ENCODE measurements at regions not wholly inside any gene's neighbourhood (a gene's known extent, or its start where the extent isn't known, plus 50 kb on each side); places are given as distances from the start of the nearest gene placed in this dataset.

DNA sequence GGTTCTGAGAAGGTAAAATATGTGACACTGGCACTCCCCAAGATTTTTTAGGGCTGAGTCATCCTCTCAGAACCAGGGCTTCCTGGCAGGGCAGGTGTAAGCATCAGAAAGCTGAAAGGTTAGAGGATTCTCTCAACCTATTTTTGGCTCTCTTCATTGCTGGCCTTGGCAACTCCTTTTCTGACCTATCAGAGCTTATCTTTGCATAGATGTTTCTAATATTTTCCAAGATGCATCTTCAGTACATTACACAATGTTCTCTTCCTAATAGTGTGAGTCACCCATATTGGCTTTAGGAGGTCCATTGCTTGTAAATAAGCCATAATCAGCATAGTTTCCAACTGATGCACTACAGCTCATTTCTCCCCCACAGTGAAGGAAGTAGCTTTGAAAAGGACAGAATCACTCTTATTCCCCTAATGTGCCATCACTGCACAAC lies 2008.4 kb upstream of the PIK3C3 start:
- no peak overlapping the region for H3K27ac ChIP-seq (ENCODE audit: low read depth, low read length, poor library complexity, severe bottlenecking)
- H3K4me3 ChIP-seq (ENCODE audit: low read depth, low read length, poor library complexity, severe bottlenecking): no peak overlapping the region
- no peak for DNase-seq (ENCODE audit: low spot score)
- H3K4me1 ChIP-seq (ENCODE audit: insufficient read depth, low read length, poor library complexity, severe bottlenecking): no peaks in the 10 kb centered on the region
- TF ChIP-seq EZH2phosphoT487 (IDR thresholded peaks at IDR 0.05; ENCODE audit: borderline replicate concordance, low read depth, low read length) (no peak), CTCF (conservative IDR thresholded peaks at IDR 0.05; ENCODE audit: low read length) (no peak)
- BruUV-seq (replicated peaks): no TSS peak
- CTCF ChIA-PET (ENCODE audit: unreplicated experiment): no interaction called here
- H3K9me3 ChIP-seq (ENCODE audit: low read length): no peaks in the 10 kb centered on the region
- intact Hi-C loops (cut with micrococcal nuclease; ENCODE audit: unreplicated experiment): no loop called here
- no peaks in the 10 kb centered on the region for H3K79me2 ChIP-seq (ENCODE audit: insufficient read depth, low read depth, low read length)
- no peaks in the 10 kb centered on the region for H3K9me2 ChIP-seq (ENCODE audit: insufficient read depth, low read length)
- H3K36me3 ChIP-seq (ENCODE audit: insufficient read depth, low read length): no peaks in the 10 kb centered on the region
- no peak overlapping the region for H3K4me2 ChIP-seq (ENCODE audit: low read length)
- POLR2A ChIA-PET: no interaction called here
- no peaks in the 10 kb centered on the region for H4K20me1 ChIP-seq (ENCODE audit: insufficient read depth, low read length)
- H2AFZ ChIP-seq (ENCODE audit: low read length): no peak overlapping the region

GRCh38 chr18:39945076-39945475 lies 2010.0 kb upstream of the PIK3C3 start:
- ChIA-PET POLR2A (no interaction called here), CTCF (ENCODE audit: unreplicated experiment) (no interaction called here)
- no TSS peak for BruUV-seq (replicated peaks)

GRCh38 chr18:39942702-39943101 lies 2012.3 kb upstream of the PIK3C3 start:
- no peaks in the 10 kb centered on the region for H3K79me2 ChIP-seq (ENCODE audit: insufficient read depth, low read depth, low read length)
- ChIA-PET POLR2A (no interaction called here), CTCF (ENCODE audit: unreplicated experiment) (no interaction called here)
- no peak overlapping the region for H2AFZ ChIP-seq (ENCODE audit: low read length)
- DNase-seq (ENCODE audit: low spot score): no peak
- H4K20me1 ChIP-seq (ENCODE audit: insufficient read depth, low read length): no peaks in the 10 kb centered on the region
- intact Hi-C loops (cut with micrococcal nuclease; ENCODE audit: unreplicated experiment): no loop called here
- H3K9me2 ChIP-seq (ENCODE audit: insufficient read depth, low read length): no peaks in the 10 kb centered on the region
- no peaks in the 10 kb centered on the region for H3K9me3 ChIP-seq (ENCODE audit: low read length)
- H3K36me3 ChIP-seq (ENCODE audit: insufficient read depth, low read length): no peaks in the 10 kb centered on the region
- no peak overlapping the region for H3K4me2 ChIP-seq (ENCODE audit: low read length)
- H3K4me3 ChIP-seq (ENCODE audit: low read depth, low read length, poor library complexity, severe bottlenecking): no peak overlapping the region
- H3K4me1 ChIP-seq (ENCODE audit: insufficient read depth, low read length, poor library complexity, severe bottlenecking): no peaks in the 10 kb centered on the region
- TF ChIP-seq EZH2phosphoT487 (IDR thresholded peaks at IDR 0.05; ENCODE audit: borderline replicate concordance, low read depth, low read length) (no peak), CTCF (conservative IDR thresholded peaks at IDR 0.05; ENCODE audit: low read length) (no peak)
- no TSS peak for BruUV-seq (replicated peaks)
- no peak overlapping the region for H3K27ac ChIP-seq (ENCODE audit: low read depth, low read length, poor library complexity, severe bottlenecking)

More at GRCh38 chr18:39945076-39945475, 2010.0 kb upstream of the PIK3C3 start:
- H3K4me2 ChIP-seq (ENCODE audit: low read length): no peak overlapping the region
- no peak overlapping the region for H2AFZ ChIP-seq (ENCODE audit: low read length)
- no peak overlapping the region for H3K27ac ChIP-seq (ENCODE audit: low read depth, low read length, poor library complexity, severe bottlenecking)
- no peaks in the 10 kb centered on the region for H3K79me2 ChIP-seq (ENCODE audit: insufficient read depth, low read depth, low read length)
- H3K4me3 ChIP-seq (ENCODE audit: low read depth, low read length, poor library complexity, severe bottlenecking): no peak overlapping the region
- no peaks in the 10 kb centered on the region for H3K36me3 ChIP-seq (ENCODE audit: insufficient read depth, low read length)
- DNase-seq (ENCODE audit: low spot score): no peak
- no peak for TF ChIP-seq CTCF (conservative IDR thresholded peaks at IDR 0.05; ENCODE audit: low read length)
- H3K4me1 ChIP-seq (ENCODE audit: insufficient read depth, low read length, poor library complexity, severe bottlenecking): no peaks in the 10 kb centered on the region
- H3K9me3 ChIP-seq (ENCODE audit: low read length): no peaks in the 10 kb centered on the region
- intact Hi-C loops (cut with micrococcal nuclease; ENCODE audit: unreplicated experiment): no loop called here
- H3K9me2 ChIP-seq (ENCODE audit: insufficient read depth, low read length): no peaks in the 10 kb centered on the region
- no peaks in the 10 kb centered on the region for H4K20me1 ChIP-seq (ENCODE audit: insufficient read depth, low read length)
